ENCODE measurements at regions not wholly inside any gene's neighbourhood (a gene's known extent, or its start where the extent isn't known, plus 50 kb on each side); places are given as distances from the start of the nearest gene placed in this dataset.
A peak's percentile ranks its signal among the peaks of the same experiment; 100 is the strongest.

GRCh38 chr10:131829156-131829930 lies 71.5 kb upstream of the PPP2R2D start:
- H3K27me3 Mint-ChIP-seq, result peaks cover 33% of the 10 kb centered on the region
- no peaks in the 10 kb centered on the region for H3K36me3 ChIP-seq (ENCODE audit: insufficient read depth, low read length)
- H3K9me3 Mint-ChIP-seq, result peaks cover 2% of the 10 kb centered on the region
- no peaks in the 10 kb centered on the region for H3K36me3 Mint-ChIP-seq (ENCODE audit: low read depth)
- no peak overlapping the region for H3K27ac ChIP-seq (ENCODE audit: low read depth in 1 of 2, low read length in 2 of 2)
- TF ChIP-seq, protein P1, sequence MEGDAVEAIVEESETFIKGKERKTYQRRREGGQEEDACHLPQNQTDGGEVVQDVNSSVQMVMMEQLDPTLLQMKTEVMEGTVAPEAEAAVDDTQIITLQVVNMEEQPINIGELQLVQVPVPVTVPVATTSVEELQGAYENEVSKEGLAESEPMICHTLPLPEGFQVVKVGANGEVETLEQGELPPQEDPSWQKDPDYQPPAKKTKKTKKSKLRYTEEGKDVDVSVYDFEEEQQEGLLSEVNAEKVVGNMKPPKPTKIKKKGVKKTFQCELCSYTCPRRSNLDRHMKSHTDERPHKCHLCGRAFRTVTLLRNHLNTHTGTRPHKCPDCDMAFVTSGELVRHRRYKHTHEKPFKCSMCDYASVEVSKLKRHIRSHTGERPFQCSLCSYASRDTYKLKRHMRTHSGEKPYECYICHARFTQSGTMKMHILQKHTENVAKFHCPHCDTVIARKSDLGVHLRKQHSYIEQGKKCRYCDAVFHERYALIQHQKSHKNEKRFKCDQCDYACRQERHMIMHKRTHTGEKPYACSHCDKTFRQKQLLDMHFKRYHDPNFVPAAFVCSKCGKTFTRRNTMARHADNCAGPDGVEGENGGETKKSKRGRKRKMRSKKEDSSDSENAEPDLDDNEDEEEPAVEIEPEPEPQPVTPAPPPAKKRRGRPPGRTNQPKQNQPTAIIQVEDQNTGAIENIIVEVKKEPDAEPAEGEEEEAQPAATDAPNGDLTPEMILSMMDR (IDR thresholded peaks at IDR 0.05), result no peak
- H3K27me3 ChIP-seq (ENCODE audit: control insufficient read depth in 1 of 2, insufficient read depth in 2 of 2, low read length in 2 of 2), result peaks cover 0 to under 1% of the 10 kb centered on the region in 2 experiments
- no peak overlapping the region for H3K27ac Mint-ChIP-seq
- no peaks in the 10 kb centered on the region for H3K4me1 ChIP-seq (ENCODE audit: insufficient read depth, low read length)
- H3K4me3 Mint-ChIP-seq, result no peak overlapping the region
- H3K9me3 ChIP-seq (ENCODE audit: control insufficient read depth in 1 of 2, insufficient read depth in 1 of 2, low read length in 2 of 2), result peaks cover under 1 to 37% of the 10 kb centered on the region in 2 experiments
- H3K4me3 ChIP-seq (ENCODE audit: low read length), result no peak overlapping the region
- ChIA-PET POLR2A (no interaction called here), CTCF (no interaction called here)
- DNase-seq, result peak in 1 of 14 experiments; percentile 29
- H3K4me1 Mint-ChIP-seq (ENCODE audit: low read depth), result no peaks in the 10 kb centered on the region
- intact Hi-C loops (cut with DNase I, micrococcal nuclease), result no loop called here
- ATAC-seq (ENCODE audit: poor library complexity), result no peak

- H3K27ac ChIP-seq (ENCODE audit: low read depth in 1 of 2, low read length in 2 of 2), result no peak overlapping the region
- no peak overlapping the region for H3K27ac Mint-ChIP-seq
- H3K9me3 ChIP-seq (ENCODE audit: control insufficient read depth in 1 of 2, insufficient read depth in 1 of 2, low read length in 2 of 2), result peaks cover 5 to 43% of the 10 kb centered on the region in 2 experiments
- CTCF ChIA-PET, result no interaction called here
- no peaks in the 10 kb centered on the region for H3K36me3 Mint-ChIP-seq (ENCODE audit: low read depth)
- H3K9me3 Mint-ChIP-seq, result peaks cover 2% of the 10 kb centered on the region
- POLR2A ChIA-PET, result no interaction called here
- no peaks in the 10 kb centered on the region for H3K4me1 Mint-ChIP-seq (ENCODE audit: low read depth)
- H3K4me1 ChIP-seq (ENCODE audit: insufficient read depth, low read length), result no peaks in the 10 kb centered on the region
- TF ChIP-seq, protein P1 (IDR thresholded peaks at IDR 0.05), result no peak
- DNase-seq, result peak in 1 of 14 experiments; percentile 15
- no peak for ATAC-seq (ENCODE audit: poor library complexity)
- peaks cover 33% of the 10 kb centered on the region for H3K27me3 Mint-ChIP-seq
- no peak overlapping the region for H3K4me3 Mint-ChIP-seq
- no peak overlapping the region for H3K4me3 ChIP-seq (ENCODE audit: low read length)
- H3K36me3 ChIP-seq (ENCODE audit: insufficient read depth, low read length), result no peaks in the 10 kb centered on the region
- no peaks in the 10 kb centered on the region for H3K27me3 ChIP-seq (ENCODE audit: control insufficient read depth in 1 of 2, insufficient read depth in 2 of 2, low read length in 2 of 2)
- intact Hi-C loops (cut with DNase I, micrococcal nuclease), result no loop called here
These were observed 70.2 kb upstream of the PPP2R2D start for GRCh38 chr10:131830446-131831130.

DNA sequence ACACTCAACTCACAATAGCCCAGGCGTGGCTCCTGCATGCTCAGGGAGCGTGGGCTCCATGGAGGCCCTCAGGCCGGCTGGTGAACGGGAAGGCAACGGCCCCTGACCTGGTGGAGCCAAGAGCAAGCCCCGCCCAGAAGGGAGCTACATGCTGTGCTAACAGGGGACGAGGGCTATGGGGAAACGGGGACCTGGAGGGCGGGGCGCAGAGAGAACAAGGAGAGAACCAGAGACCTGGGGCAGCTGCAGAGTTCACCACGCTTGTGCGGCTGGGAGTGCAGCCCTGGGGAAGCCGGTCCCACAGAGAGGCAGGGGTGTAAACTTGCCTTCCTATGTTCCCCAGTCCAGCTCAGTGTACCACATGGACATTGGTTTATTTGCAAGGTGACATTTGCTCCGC lies 69.2 kb upstream of the PPP2R2D start:
- H3K9me3 Mint-ChIP-seq, result peaks cover 2% of the 10 kb centered on the region
- POLR2A ChIA-PET, result no interaction called here
- peaks cover 30% of the 10 kb centered on the region for H3K27me3 Mint-ChIP-seq

More for the DNA sequence above, 69.2 kb upstream of the PPP2R2D start:
- H3K36me3 Mint-ChIP-seq (ENCODE audit: low read depth), result no peaks in the 10 kb centered on the region
- H3K36me3 ChIP-seq (ENCODE audit: insufficient read depth, low read length), result no peaks in the 10 kb centered on the region
- H3K4me1 ChIP-seq (ENCODE audit: insufficient read depth, low read length), result no peaks in the 10 kb centered on the region
- TF ChIP-seq, protein P1 (IDR thresholded peaks at IDR 0.05), result no peak
- ATAC-seq (ENCODE audit: poor library complexity) (no peak), DNase-seq (peak in 1 of 14 experiments; percentile 20)
- H3K4me3 Mint-ChIP-seq, result no peak overlapping the region
- H3K4me3 ChIP-seq (ENCODE audit: low read length), result no peak overlapping the region
- H3K27ac ChIP-seq (ENCODE audit: low read depth in 1 of 2, low read length in 2 of 2), result no peak overlapping the region
- H3K9me3 ChIP-seq (ENCODE audit: control insufficient read depth in 1 of 2, insufficient read depth in 1 of 2, low read length in 2 of 2), result peaks cover 5 to 43% of the 10 kb centered on the region in 2 experiments
- CTCF ChIA-PET, result no interaction called here
- no peaks in the 10 kb centered on the region for H3K4me1 Mint-ChIP-seq (ENCODE audit: low read depth)
- H3K27me3 ChIP-seq (ENCODE audit: control insufficient read depth in 1 of 2, insufficient read depth in 2 of 2, low read length in 2 of 2), result no peaks in the 10 kb centered on the region
- H3K27ac Mint-ChIP-seq, result no peak overlapping the region
- intact Hi-C loops (cut with DNase I, micrococcal nuclease), result no loop called here
